Body of pancreas (tissue), 4 donors: ENCODE measurements at regions not wholly inside any gene's neighbourhood (a gene's known extent, or its start where the extent isn't known, plus 50 kb on each side); places are given as distances from the start of the nearest gene placed in this dataset.

Experiments used
- POLR2A ChIP-seq, 3 donors: fragments of 450-650 bp; IDR thresholded peaks; one replicate each; pipeline ENCODE4 v1.6.1; 2016; ENCODE audit warnings: antibody characterized with exemption in 3 of 3, mild to moderate bottlenecking in 2 of 3
- TF ChIP-seq, protein P1 (sequence below), 7 experiments: fragments of 450-650 bp in 4 of 7; fragments of 200-600 bp in 3 of 7; sonication (generic) in 3 of 7; IDR thresholded peaks; one replicate each; pipeline ENCODE4 v1.5.1; 2016 to 2019; ENCODE audit warnings: antibody characterized with exemption in 7 of 7

DNA sequence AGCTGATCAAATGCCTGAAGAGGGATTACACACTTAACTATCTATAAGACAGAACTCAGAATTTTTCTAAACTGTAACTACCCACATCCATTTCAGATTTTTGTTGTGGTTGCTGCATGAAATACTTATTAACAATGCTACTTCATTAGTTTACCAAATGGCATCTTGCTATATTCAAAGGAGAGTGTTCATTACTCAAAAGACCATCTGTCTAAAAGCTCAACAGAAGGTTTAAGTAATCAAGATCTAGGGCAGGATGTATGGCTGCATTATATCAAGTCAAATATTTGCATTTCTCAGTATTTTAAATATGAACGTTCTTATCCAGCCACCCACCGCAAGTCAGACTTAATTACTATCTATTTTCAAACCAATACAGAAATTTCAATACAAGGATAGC, 79.9 kb downstream of the SIPA1L2 start:
- TF ChIP-seq POLR2A (IDR thresholded peaks at IDR 0.05), result no peak
- TF ChIP-seq, protein P1, sequence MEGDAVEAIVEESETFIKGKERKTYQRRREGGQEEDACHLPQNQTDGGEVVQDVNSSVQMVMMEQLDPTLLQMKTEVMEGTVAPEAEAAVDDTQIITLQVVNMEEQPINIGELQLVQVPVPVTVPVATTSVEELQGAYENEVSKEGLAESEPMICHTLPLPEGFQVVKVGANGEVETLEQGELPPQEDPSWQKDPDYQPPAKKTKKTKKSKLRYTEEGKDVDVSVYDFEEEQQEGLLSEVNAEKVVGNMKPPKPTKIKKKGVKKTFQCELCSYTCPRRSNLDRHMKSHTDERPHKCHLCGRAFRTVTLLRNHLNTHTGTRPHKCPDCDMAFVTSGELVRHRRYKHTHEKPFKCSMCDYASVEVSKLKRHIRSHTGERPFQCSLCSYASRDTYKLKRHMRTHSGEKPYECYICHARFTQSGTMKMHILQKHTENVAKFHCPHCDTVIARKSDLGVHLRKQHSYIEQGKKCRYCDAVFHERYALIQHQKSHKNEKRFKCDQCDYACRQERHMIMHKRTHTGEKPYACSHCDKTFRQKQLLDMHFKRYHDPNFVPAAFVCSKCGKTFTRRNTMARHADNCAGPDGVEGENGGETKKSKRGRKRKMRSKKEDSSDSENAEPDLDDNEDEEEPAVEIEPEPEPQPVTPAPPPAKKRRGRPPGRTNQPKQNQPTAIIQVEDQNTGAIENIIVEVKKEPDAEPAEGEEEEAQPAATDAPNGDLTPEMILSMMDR (IDR thresholded peaks at IDR 0.05), result no peak
